GM21619 (cell line): ENCODE measurements at regions not wholly inside any gene's neighbourhood (a gene's known extent, or its start where the extent isn't known, plus 50 kb on each side); places are given as distances from the start of the nearest gene placed in this dataset.

Experiments used
- ATAC-seq: cut with Tn5 transposase; IDR thresholded peaks from one replicate; pipeline ENCODE4 v1.9.1; 2021; ENCODE audit not compliant: unreplicated experiment

GRCh38 chr4:45119376-45119775 is 393.0 kb upstream of the GNPDA2 start:
- ATAC-seq: no peak

- ATAC-seq: no peak
These were observed 376.4 kb upstream of the GNPDA2 start for GRCh38 chr4:45102716-45103115.

- ATAC-seq: no peak
These were observed 374.8 kb upstream of the GNPDA2 start for GRCh38 chr4:45100956-45101818.

DNA sequence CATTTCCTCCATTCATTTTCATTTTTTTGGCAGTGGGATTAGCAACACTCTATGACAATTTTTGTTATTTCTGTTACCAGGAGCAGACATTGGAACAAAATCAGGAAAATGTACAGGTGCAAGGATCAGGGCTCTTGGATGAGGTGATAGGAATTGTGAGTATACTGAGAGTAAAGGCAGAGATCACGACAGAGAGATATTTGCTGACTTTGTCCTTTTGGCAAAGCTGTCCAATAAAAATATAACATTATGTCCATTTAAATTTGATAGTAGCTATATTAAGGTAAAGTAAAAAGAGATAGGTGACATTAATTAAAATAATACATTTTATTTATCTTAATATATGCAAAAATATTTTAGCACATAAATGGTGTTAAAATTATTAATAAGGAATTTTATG is 373.1 kb upstream of the GNPDA2 start:
- no peak for ATAC-seq

GRCh38 chr4:45094684-45095083 is 368.3 kb upstream of the GNPDA2 start:
- ATAC-seq: no peak

GRCh38 chr4:45082101-45082500 is 355.7 kb upstream of the GNPDA2 start:
- ATAC-seq: no peak

GRCh38 chr4:45079616-45080015 is 353.3 kb upstream of the GNPDA2 start:
- no peak for ATAC-seq

DNA sequence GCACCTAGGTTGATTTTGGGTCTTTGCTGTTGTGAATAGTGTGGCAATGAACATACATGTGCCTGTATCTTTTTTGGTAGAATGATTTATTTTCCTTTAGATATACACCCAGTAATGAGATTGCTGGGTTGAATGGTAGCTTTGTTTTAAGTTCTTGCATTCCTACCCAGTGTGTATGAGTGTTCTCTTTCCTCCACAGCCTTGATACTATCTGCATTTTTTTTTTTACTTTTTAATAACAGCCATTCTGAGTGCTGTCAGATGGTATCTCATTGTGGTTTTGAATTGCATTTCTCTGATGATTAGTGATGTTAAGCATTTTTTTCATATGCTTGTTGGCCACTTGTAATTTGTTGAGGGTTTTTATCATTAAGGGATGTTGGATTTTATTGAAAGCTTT is 351.8 kb upstream of the GNPDA2 start:
- ATAC-seq: no peak

- no peak for ATAC-seq
These were observed 346.6 kb upstream of the GNPDA2 start for GRCh38 chr4:45072981-45073380.

DNA sequence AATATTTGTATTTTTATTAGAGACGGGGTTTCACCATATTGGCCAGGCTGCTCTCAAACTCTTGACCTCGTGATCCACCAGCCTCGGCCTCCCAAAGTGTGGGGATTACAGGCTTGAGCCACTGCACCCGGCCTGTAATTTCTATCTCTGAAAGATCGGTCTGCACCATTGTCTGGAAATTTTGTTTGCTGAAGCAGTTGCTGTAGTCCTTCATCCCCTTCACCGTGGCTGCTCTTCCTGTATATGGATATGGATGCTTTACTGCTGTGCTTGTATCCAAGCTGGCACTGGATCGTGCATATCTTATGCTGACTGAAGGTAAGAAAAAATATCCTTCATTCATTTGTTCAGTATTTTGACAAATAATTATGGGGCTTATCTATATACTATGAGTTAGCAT is 338.4 kb upstream of the GNPDA2 start:
- no peak for ATAC-seq

DNA sequence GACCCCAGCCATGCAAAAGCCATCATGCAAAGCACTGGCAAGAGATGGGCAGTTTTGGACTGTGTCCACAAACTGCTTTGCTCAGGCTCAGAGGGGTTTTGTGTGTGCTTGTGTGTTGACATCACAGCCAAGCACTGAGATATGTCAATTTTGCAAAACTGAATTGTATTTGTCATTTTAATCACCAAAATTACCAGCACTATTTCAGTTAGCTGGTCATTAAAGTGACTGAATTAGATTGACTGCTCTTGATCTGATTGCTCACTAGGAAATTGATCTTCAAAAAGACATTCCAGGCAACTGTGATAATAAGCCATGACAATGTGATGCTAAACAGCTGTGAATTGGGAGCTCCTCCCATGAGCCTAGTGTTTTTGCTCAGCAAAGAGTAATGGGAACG is 337.3 kb upstream of the GNPDA2 start:
- no peak for ATAC-seq

DNA sequence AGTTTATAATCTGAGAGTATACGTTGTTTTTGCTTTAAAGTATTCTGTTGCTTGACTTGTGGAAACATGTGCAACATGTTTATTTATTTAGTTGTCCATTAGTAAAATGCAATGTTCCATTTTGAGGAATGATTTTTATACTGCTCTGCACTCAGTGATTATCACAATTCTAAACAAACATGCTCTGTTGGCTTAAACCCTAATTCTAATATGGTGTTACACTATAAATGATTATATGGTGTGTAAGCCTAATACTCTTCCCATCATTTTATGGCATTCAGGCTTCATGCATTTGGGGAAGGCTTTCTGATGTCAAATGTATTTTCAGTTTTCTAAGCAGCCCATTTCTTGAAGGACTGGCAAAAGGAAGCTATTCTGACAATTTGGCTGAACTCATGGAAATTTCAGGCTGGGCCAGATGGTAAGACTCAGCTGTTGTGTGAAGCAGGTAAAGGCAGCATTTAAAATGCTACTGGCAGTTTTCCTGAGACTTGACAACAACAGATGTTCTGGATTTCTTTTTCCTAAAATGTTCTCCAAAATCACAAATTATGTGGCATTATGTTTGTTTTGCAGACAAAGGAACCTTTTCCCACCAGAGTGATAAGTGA is 336.7 kb upstream of the GNPDA2 start:
- no peak for ATAC-seq

- ATAC-seq: no peak
These were observed 317.6 kb upstream of the GNPDA2 start for GRCh38 chr4:45043911-45044310.

GRCh38 chr4:45036677-45037076 is 310.3 kb upstream of the GNPDA2 start:
- no peak for ATAC-seq

DNA sequence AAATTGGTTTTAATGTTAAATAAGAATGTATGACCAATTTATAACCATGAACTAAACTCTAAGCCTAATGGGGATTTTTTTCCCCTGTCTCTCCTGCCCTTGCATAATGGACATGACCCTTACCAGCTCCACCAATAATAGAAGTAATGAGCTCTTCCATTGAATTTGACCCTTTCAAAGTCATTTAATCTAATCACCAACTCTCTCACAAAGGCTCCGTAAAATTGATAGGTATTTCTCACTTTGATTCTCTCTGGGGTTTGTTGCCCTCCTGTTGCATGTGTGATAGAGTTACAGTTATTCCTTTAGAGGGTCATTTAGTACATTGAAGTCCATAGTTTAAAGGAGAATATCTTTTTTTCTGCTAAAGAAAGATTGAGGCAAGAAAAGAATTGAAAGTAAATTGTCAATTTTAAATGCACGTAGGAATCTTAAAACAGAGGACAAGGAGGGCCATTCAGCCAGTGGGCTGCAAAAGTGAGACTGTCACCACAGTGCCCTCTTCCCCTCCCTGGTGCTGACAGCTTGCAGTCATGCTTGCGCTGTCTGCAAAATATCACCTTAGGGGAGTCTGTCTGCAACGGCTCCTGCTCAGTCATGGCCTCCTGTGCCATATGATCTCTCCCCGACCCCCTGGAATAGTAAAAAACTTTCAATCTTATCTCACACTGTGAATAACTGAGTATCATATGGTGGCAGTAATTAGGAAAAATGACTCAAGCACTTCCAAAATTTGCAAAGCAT is 307.5 kb upstream of the GNPDA2 start:
- ATAC-seq: no peak

DNA sequence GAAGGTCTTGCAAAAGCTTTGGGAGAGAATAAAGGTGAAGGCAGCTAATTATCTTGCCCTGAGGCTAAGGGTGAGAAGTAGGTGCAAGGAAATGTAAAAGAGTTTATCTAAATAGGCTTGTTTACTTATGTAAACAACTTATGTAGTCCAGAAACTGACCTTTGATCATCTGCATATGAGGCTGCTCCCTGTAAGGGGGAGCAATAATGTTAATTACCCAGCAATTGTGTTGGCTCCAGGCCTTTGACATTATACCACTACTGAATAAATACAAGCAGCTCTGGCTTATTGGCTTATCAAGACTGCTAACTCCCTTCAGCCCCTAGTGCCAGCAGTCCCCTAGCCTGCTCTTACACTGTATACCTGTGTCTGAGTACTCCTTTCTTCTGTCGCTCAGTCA is 303.7 kb upstream of the GNPDA2 start:
- ATAC-seq: no peak

DNA sequence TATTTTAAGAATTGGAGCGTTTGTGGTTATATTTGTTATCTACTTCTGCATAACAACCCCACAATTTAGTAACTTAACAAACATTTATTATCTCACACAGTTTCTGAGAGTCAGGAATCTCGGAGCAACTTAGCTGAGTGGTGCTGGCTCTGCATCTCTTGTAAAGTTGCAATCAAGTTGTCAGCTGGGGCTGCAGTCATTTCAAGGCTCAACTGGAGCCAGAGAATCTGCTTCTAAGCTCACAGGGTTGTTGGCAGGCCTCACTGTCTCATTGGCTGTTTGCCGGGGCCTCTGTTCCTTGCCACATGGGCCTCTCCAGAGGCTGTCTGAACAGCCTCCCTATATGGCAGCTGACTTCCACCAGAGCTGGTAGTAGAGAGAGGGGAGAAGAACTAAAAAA is 281.2 kb upstream of the GNPDA2 start:
- ATAC-seq: no peak

DNA sequence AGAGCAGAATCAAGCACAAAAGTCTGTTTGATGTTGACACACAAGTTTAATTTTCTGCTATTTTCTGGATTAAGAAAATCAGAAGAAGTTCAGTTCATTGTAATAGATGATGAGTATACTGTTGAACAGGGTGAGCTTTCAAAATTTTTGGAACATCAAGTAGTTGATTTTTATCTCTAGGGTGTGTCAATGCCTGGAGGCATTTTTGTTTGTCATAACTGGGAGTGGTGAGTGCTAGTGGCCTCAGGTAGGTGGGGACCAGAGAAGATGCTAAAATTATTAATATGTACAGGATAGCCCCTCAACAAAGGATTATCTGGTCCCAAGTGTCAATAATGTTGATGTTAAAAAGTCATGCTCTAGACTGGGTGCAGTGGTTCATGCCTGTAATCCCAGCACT is 279.7 kb upstream of the GNPDA2 start:
- no peak for ATAC-seq

- ATAC-seq: no peak
These were observed 278.6 kb upstream of the GNPDA2 start for GRCh38 chr4:45004847-45005565.

GRCh38 chr4:45004326-45004725 is 278.0 kb upstream of the GNPDA2 start:
- ATAC-seq: no peak

- ATAC-seq: no peak
These were observed 270.0 kb upstream of the GNPDA2 start for GRCh38 chr4:44996276-44996845.
